ENCODE measurements at regions not wholly inside any gene's neighbourhood (a gene's known extent, or its start where the extent isn't known, plus 50 kb on each side); places are given as distances from the start of the nearest gene placed in this dataset.

- H3K27ac ChIP-seq: no peak overlapping the region
- H3K4me3 ChIP-seq: no peak overlapping the region
- no peak for DNase-seq
- no peaks in the 10 kb centered on the region for H3K4me1 ChIP-seq
- H3K9me3 ChIP-seq: no peaks in the 10 kb centered on the region
- H3K36me3 ChIP-seq: no peaks in the 10 kb centered on the region
- H3K27me3 ChIP-seq: no peaks in the 10 kb centered on the region
- TF ChIP-seq CTCF (IDR thresholded peaks at IDR 0.05) (no peak), POLR2A (IDR thresholded peaks at IDR 0.05) (no peak), POLR2AphosphoS5 (IDR thresholded peaks at IDR 0.05) (no peak), EP300 (IDR thresholded peaks at IDR 0.05) (no peak)
- 17 to 48% methylated on average over 1 of the region's 1 CpG for WGBS, 2 donors
- intact Hi-C loops (cut with DNase I): no loop called here
Measured at GRCh38 chr4:126850286-126850685, 782.5 kb upstream of the INTU start.

- 84% methylated on average over 1 of the region's 1 CpG for WGBS, 2 donors
- no peak for TF ChIP-seq POLR2A (IDR thresholded peaks at IDR 0.05)
- TF ChIP-seq EP300 (IDR thresholded peaks at IDR 0.05): no peak
- TF ChIP-seq POLR2AphosphoS5 (IDR thresholded peaks at IDR 0.05): no peak
- no peak for TF ChIP-seq CTCF (IDR thresholded peaks at IDR 0.05)
- no peak for DNase-seq
Measured at GRCh38 chr4:126851391-126851790, 781.4 kb upstream of the INTU start.

GRCh38 chr4:126853715-126854114 is 779.0 kb upstream of the INTU start:
- Histone ChIP-seq H3K4me3 (no peak overlapping the region), H3K27me3 (no peaks in the 10 kb centered on the region), H3K27ac (no peak overlapping the region), H3K36me3 (no peaks in the 10 kb centered on the region), H3K9me3 (no peaks in the 10 kb centered on the region), H3K4me1 (no peaks in the 10 kb centered on the region)
- intact Hi-C loops (cut with DNase I): no loop called here
- TF ChIP-seq POLR2A (IDR thresholded peaks at IDR 0.05) (no peak), POLR2AphosphoS5 (IDR thresholded peaks at IDR 0.05) (no peak), EP300 (IDR thresholded peaks at IDR 0.05) (no peak), CTCF (IDR thresholded peaks at IDR 0.05) (no peak)
- DNase-seq: no peak

More at GRCh38 chr4:126851391-126851790, 781.4 kb upstream of the INTU start:
- Histone ChIP-seq H3K9me3 (no peaks in the 10 kb centered on the region), H3K4me1 (no peaks in the 10 kb centered on the region), H3K27ac (no peak overlapping the region), H3K4me3 (no peak overlapping the region), H3K27me3 (no peaks in the 10 kb centered on the region), H3K36me3 (no peaks in the 10 kb centered on the region)
- intact Hi-C loops (cut with DNase I): no loop called here

- Histone ChIP-seq H3K4me1 (no peaks in the 10 kb centered on the region), H3K9me3 (no peaks in the 10 kb centered on the region), H3K36me3 (no peaks in the 10 kb centered on the region), H3K27me3 (no peaks in the 10 kb centered on the region), H3K27ac (no peak overlapping the region), H3K4me3 (no peak overlapping the region)
- intact Hi-C loops (cut with DNase I): no loop called here
- 69 to 75% methylated on average over 3 of the region's 3 CpGs for WGBS, 2 donors
- TF ChIP-seq EP300 (IDR thresholded peaks at IDR 0.05) (no peak), CTCF (IDR thresholded peaks at IDR 0.05) (no peak), POLR2AphosphoS5 (IDR thresholded peaks at IDR 0.05) (no peak), POLR2A (IDR thresholded peaks at IDR 0.05) (no peak)
- no peak for DNase-seq
Measured at GRCh38 chr4:126856906-126857305, 775.9 kb upstream of the INTU start.

- Histone ChIP-seq H3K27me3 (no peaks in the 10 kb centered on the region), H3K36me3 (no peaks in the 10 kb centered on the region), H3K4me1 (no peaks in the 10 kb centered on the region), H3K4me3 (no peak overlapping the region), H3K9me3 (no peaks in the 10 kb centered on the region), H3K27ac (no peak overlapping the region)
- TF ChIP-seq POLR2AphosphoS5 (IDR thresholded peaks at IDR 0.05): no peak
- TF ChIP-seq EP300 (IDR thresholded peaks at IDR 0.05): no peak
- no peak for TF ChIP-seq CTCF (IDR thresholded peaks at IDR 0.05)
- TF ChIP-seq POLR2A (IDR thresholded peaks at IDR 0.05): no peak
- intact Hi-C loops (cut with DNase I): no loop called here
- no peak for DNase-seq
- 33 to 43% methylated on average over 2 of the region's 2 CpGs for WGBS, 2 donors
Measured at GRCh38 chr4:126859314-126859713, 773.4 kb upstream of the INTU start.
